ENCODE measurements at regions not wholly inside any gene's neighbourhood (a gene's known extent, or its start where the extent isn't known, plus 50 kb on each side); places are given as distances from the start of the nearest gene placed in this dataset.

- no peak for DNase-seq (ENCODE audit: low read depth)
Observed at GRCh38 chr10:71123023-71123422, 89.3 kb upstream of the UNC5B start.

GRCh38 chr10:71124921-71125748 is 87.2 kb upstream of the UNC5B start:
- DNase-seq (ENCODE audit: low read depth), result no peak

- DNase-seq (ENCODE audit: low read depth), result no peak
Observed at GRCh38 chr10:71125749-71126107, 86.6 kb upstream of the UNC5B start.

GRCh38 chr10:71126432-71126831 is 85.9 kb upstream of the UNC5B start:
- no peak for DNase-seq (ENCODE audit: low read depth)

- no peak for DNase-seq (ENCODE audit: low read depth)
Observed at GRCh38 chr10:71127104-71127503, 85.3 kb upstream of the UNC5B start.

- DNase-seq (ENCODE audit: low read depth), result no peak
Observed at GRCh38 chr10:71127773-71128172, 84.6 kb upstream of the UNC5B start.

- DNase-seq (ENCODE audit: low read depth), result no peak
Observed at GRCh38 chr10:71128311-71128980, 83.9 kb upstream of the UNC5B start.

- no peak for DNase-seq (ENCODE audit: low read depth)
Observed at GRCh38 chr10:71131096-71131495, 81.3 kb upstream of the UNC5B start.

GRCh38 chr10:71131508-71132088 is 80.8 kb upstream of the UNC5B start:
- DNase-seq (ENCODE audit: low read depth), result no peak

- no peak for DNase-seq (ENCODE audit: low read depth)
Observed at GRCh38 chr10:71132321-71132810, 80.0 kb upstream of the UNC5B start.

GRCh38 chr10:71133710-71134686 is 78.4 kb upstream of the UNC5B start:
- DNase-seq (ENCODE audit: low read depth), result no peak

GRCh38 chr10:71134732-71135211 is 77.6 kb upstream of the UNC5B start:
- DNase-seq (ENCODE audit: low read depth), result no peak

- no peak for DNase-seq (ENCODE audit: low read depth)
Observed at GRCh38 chr10:71135236-71135635, 77.1 kb upstream of the UNC5B start.

GRCh38 chr10:71136036-71136721 is 76.2 kb upstream of the UNC5B start:
- DNase-seq (ENCODE audit: low read depth), result no peak

- DNase-seq (ENCODE audit: low read depth), result no peak
Observed at GRCh38 chr10:71137701-71138100, 74.7 kb upstream of the UNC5B start.

GRCh38 chr10:71138166-71138830 is 74.1 kb upstream of the UNC5B start:
- DNase-seq (ENCODE audit: low read depth), result no peak

GRCh38 chr10:71141528-71141927 is 70.8 kb upstream of the UNC5B start:
- no peak for DNase-seq (ENCODE audit: low read depth)

- DNase-seq (ENCODE audit: low read depth), result no peak
Observed at GRCh38 chr10:71143170-71143569, 69.2 kb upstream of the UNC5B start.

GRCh38 chr10:71143610-71144009 is 68.8 kb upstream of the UNC5B start:
- no peak for DNase-seq (ENCODE audit: low read depth)

- DNase-seq (ENCODE audit: low read depth), result no peak
Observed at GRCh38 chr10:71144824-71145223, 67.5 kb upstream of the UNC5B start.

Measured in amniotic epithelial cell (primary cell).